ENCODE measurements at regions not wholly inside any gene's neighbourhood (a gene's known extent, or its start where the extent isn't known, plus 50 kb on each side); places are given as distances from the start of the nearest gene placed in this dataset.

- no peak for TF ChIP-seq POU2F2 (IDR thresholded peaks at IDR 0.05; ENCODE audit: borderline replicate concordance, low read depth, low read length)
- TF ChIP-seq CHD1 (IDR thresholded peaks at IDR 0.05; ENCODE audit: low read depth, low read length) = no peak
- no peak for TF ChIP-seq MLLT1 (IDR thresholded peaks at IDR 0.05)
- no peak for TF ChIP-seq MEF2A (IDR thresholded peaks at IDR 0.05; ENCODE audit: insufficient read depth, low read depth, low read length)
- TF ChIP-seq ZNF622 (IDR thresholded peaks at IDR 0.05) = no peak
- TF ChIP-seq EGR1 (IDR thresholded peaks at IDR 0.05; ENCODE audit: borderline replicate concordance in 1 of 2, low read depth in 2 of 2, low read length in 2 of 2) = no peak
- no peak for TF ChIP-seq MEF2B (IDR thresholded peaks at IDR 0.05; ENCODE audit: partially characterized antibody, poor library complexity, severe bottlenecking)
- no peak for TF ChIP-seq SMARCA5 (IDR thresholded peaks at IDR 0.05)
- no peak for TF ChIP-seq NBN (IDR thresholded peaks at IDR 0.05)
- no peak for TF ChIP-seq POLR2AphosphoS5 (IDR thresholded peaks at IDR 0.05; ENCODE audit: low read length)
- TF ChIP-seq IRF5 (IDR thresholded peaks at IDR 0.05; ENCODE audit: borderline replicate concordance) = no peak
- TF ChIP-seq MYC (IDR thresholded peaks at IDR 0.05; ENCODE audit: insufficient read depth, insufficient read length, insufficient replicate concordance, low read length, severe bottlenecking) = no peak
- ChIA-PET POLR2A (no interaction called here), RAD21 (ENCODE audit: unreplicated experiment) (no interaction called here), CTCF (no interaction called here), SMC1A (ENCODE audit: uncharacterized antibody, unreplicated experiment) (no interaction called here)
- Histone ChIP-seq H3K27ac (ENCODE audit: control insufficient read depth, insufficient read depth) (no peak overlapping the region), H3K36me3 (ENCODE audit: control insufficient read depth in 2 of 2, insufficient read depth in 2 of 2, low read length in 1 of 2) (no peaks in the 10 kb centered on the region), H2AFZ (ENCODE audit: control insufficient read depth, low read depth, low read length) (no peak overlapping the region), H3K9ac (ENCODE audit: control insufficient read depth, insufficient read depth, low read length) (no peak overlapping the region), H3K4me1 (ENCODE audit: control insufficient read depth, insufficient read depth, low read length) (no peaks in the 10 kb centered on the region), H3K4me2 (ENCODE audit: control insufficient read depth, insufficient read depth) (no peak overlapping the region), H3K27me3 (replicated peaks in 1 of 2; ENCODE audit: control insufficient read depth in 2 of 2, insufficient read depth in 2 of 2, low read length in 1 of 2) (no peaks in the 10 kb centered on the region; a peak in 1 of 4 replicates), H4K20me1 (ENCODE audit: control insufficient read depth, insufficient read depth) (no peaks in the 10 kb centered on the region), H3K79me2 (ENCODE audit: control insufficient read depth, insufficient read depth, low read length) (no peaks in the 10 kb centered on the region), H3K9me3 (replicated peaks; ENCODE audit: control insufficient read depth, insufficient read depth, low read length) (no peaks in the 10 kb centered on the region), H3K4me3 (no peak overlapping the region)
- intact Hi-C loops (cut with micrococcal nuclease; ENCODE audit: unreplicated experiment) = no loop called here
- DNase-seq (ENCODE audit: low read depth, low spot score) (no peak), FAIRE-seq (no peak), ATAC-seq (no peak)
- in situ Hi-C loops (cut with MboI) = no loop called here
- BruUV-seq (replicated peaks) = no TSS peak
Measured at GRCh38 chr7:120097774-120098173, 175.2 kb upstream of the KCND2 start.
